ENCODE measurements at regions not wholly inside any gene's neighbourhood (a gene's known extent, or its start where the extent isn't known, plus 50 kb on each side); places are given as distances from the start of the nearest gene placed in this dataset.

DNA sequence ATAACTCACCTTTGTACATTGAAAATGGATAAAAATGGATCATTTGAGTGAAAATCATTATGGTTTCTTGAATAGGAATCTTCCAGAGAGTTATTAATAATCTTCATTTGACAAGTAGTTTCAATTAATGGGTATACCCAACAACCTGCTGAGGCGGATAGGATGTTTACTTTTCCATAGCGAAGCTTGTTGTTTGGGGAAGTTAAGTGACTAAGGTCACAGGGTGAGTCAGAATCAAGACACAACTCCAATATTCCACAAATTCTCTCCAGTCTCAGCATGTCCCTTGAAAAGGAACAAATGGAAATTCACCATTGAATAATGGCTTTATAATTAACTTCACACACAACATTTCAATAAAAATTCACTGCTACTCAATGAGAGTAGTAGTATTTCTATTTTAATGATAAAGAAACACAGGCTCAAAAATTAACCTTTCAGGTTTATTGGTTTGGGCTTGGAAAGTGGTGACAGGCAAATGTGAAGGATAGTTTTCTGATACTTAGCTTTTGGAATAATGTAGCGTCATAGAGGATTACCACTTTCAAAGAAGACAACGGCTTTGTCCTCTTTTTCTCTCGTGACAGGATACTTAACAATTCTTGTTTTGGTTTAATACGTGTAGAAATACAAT, 211.3 kb downstream of the GPD2 start:
- no peak for DNase-seq (ENCODE audit: low read depth in 2 of 3, low spot score in 1 of 3)

DNA sequence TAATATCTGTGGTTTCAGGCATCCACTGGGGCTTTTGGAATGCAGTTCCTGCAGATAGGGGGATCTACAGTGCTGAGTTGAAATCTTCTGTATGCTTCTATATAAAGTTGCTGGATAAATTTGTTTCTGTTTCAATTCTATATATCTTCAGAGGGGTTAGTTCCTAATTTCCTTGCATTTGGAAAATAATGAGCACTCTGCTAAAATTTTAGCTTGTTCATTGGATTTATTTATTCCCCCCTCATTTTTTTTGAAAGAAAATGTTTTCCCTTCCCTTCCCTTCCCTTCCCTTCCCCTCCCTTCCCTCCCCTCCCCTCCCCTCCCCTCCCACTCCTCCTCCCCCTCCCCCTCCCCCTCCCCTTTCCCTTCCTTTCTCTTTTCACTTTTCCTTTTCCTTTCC, 212.3 kb downstream of the GPD2 start:
- no peak for DNase-seq (ENCODE audit: low read depth in 2 of 3, low spot score in 1 of 3)

- no peak for DNase-seq (ENCODE audit: low read depth in 2 of 3, low spot score in 1 of 3)
Observed at GRCh38 chr2:156649596-156649995, 213.4 kb downstream of the GPD2 start.

DNA sequence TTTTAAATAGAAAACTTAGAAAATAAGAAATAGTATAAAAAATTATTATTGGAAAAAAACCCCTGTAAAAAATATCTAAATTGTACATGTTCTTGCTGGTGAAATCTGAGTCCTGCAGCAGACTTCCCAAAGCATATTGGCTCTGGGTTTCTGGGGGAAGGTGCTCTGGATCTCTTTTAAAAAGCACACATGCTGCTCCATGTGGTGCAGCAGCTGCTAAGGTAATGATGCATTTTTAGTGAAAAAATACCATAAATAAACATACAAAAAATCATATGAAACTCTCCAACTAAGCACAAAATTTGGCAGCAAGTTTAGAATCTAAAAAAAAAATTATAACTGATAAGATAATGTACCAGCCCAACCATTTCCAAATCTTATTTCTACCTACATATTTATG, 216.5 kb downstream of the GPD2 start:
- DNase-seq (ENCODE audit: low read depth in 2 of 3, low spot score in 1 of 3), result no peak

- no peak for DNase-seq (ENCODE audit: low read depth in 2 of 3, low spot score in 1 of 3)
Observed at GRCh38 chr2:156653675-156654074, 217.5 kb downstream of the GPD2 start.

GRCh38 chr2:156657809-156658208, 221.6 kb downstream of the GPD2 start:
- no peak for DNase-seq (ENCODE audit: low read depth in 2 of 3, low spot score in 1 of 3)

- DNase-seq (ENCODE audit: low read depth in 2 of 3, low spot score in 1 of 3), result no peak
Observed at GRCh38 chr2:156659694-156660093, 223.5 kb downstream of the GPD2 start.

GRCh38 chr2:156663757-156664409, 227.7 kb downstream of the GPD2 start:
- DNase-seq (ENCODE audit: low read depth in 2 of 3, low spot score in 1 of 3), result no peak

- no peak for DNase-seq (ENCODE audit: low read depth in 2 of 3, low spot score in 1 of 3)
Observed at GRCh38 chr2:156666130-156666785, 230.1 kb downstream of the GPD2 start.

- DNase-seq (ENCODE audit: low read depth in 2 of 3, low spot score in 1 of 3), result no peak
Observed at GRCh38 chr2:156670104-156670503, 233.9 kb downstream of the GPD2 start.

- no peak for DNase-seq (ENCODE audit: low read depth in 2 of 3, low spot score in 1 of 3)
Observed at GRCh38 chr2:156671706-156672361, 235.7 kb downstream of the GPD2 start.

- DNase-seq (ENCODE audit: low read depth in 2 of 3, low spot score in 1 of 3), result no peak
Observed at GRCh38 chr2:156672556-156673332, 236.6 kb downstream of the GPD2 start.

DNA sequence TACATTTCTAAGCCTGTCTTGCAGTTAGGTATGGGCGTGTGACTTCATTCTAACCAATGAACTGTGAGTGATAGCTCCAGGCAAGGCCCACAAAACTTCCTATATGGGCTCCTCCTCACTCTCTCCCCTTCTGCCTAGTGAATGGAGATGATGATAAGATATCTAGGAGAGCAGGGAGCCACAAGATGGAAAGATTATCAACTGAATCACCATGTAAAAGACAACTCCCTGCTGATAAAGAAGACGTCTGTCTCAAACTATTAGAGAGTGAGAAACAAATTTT, 237.1 kb downstream of the GPD2 start:
- DNase-seq (ENCODE audit: low read depth in 2 of 3, low spot score in 1 of 3), result no peak

DNA sequence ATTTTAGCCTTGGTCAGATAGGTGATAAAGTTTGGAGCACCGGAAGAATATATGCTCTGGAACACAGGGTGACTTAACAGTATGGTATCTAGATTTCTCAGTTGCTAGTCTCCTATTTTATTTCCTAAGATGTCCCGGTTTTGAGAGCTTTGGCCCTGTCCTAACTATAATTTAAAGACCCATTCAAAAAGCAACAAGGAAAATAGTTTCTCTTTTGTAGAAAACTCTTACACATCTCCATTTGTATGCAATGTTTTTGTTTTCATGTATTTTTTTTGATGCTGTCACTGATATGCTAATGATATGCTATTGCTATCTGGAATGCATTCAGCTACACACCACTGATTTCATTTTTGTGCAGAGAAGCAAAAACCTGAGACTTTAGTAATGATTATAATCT, 237.8 kb downstream of the GPD2 start:
- DNase-seq (ENCODE audit: low read depth in 2 of 3, low spot score in 1 of 3), result no peak

GRCh38 chr2:156675896-156676295, 239.7 kb downstream of the GPD2 start:
- no peak for DNase-seq (ENCODE audit: low read depth in 2 of 3, low spot score in 1 of 3)

DNA sequence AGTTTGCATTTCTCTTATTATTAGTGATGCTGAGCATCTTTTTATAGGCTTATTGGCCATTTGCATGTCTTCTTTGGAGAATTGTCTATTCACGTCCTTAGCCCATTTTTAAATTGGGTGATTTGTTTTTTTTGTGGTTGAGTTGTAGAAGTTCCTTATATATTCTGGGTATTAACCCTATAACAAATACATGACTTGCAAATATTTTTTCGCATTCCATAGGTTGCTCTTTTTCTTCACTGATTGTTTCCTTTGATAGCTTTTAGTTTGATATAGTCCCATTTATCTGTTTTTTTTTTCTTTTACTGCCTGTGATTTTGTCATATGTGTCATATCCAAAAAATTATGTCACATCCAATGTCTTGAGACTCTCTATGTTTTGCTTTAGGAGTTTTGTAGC, 243.6 kb downstream of the GPD2 start:
- no peak for DNase-seq (ENCODE audit: low read depth in 2 of 3, low spot score in 1 of 3)

DNA sequence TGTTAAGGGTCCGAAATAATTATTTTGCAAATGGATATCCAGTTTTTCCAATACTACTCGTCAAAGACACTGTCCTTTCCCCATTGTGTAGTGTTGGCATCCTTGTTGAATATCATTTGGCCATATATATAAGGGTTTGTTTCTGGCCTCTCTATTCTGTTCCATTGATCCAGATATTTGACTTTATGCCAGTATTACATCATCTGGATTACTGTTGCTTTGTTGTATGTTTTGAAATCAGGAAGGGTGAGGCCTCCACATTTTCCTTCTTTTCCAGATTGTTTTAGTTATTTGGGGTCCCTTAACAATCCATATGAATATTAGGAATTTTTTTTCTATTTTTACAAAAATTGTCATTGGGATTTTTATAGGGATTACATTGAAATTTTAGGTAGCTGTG, 244.1 kb downstream of the GPD2 start:
- DNase-seq (ENCODE audit: low read depth in 2 of 3, low spot score in 1 of 3), result no peak

- DNase-seq (ENCODE audit: low read depth in 2 of 3, low spot score in 1 of 3), result no peak
Observed at GRCh38 chr2:156687126-156687525, 250.9 kb downstream of the GPD2 start.

DNA sequence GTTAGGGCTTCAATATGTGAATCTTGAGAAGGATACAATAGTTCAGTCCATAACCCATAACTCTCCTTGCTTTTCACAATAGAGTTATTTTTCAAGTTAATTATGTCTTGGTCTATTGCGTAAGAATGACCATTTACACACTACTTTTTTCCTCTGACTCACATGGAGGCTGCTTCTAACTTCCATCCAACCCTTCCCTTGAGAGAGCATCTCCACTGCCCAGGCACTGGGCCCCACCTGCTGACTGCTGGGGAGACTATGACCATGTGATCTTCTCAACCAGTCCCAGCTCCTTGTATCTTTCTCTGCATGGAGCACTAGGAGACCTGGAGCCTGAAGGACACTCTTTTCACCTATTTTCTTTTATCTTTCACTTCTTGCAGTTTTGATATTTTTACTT, 251.5 kb downstream of the GPD2 start:
- no peak for DNase-seq (ENCODE audit: low read depth in 2 of 3, low spot score in 1 of 3)

GRCh38 chr2:156689939-156690338, 253.8 kb downstream of the GPD2 start:
- DNase-seq (ENCODE audit: low read depth in 2 of 3, low spot score in 1 of 3), result no peak

DNA sequence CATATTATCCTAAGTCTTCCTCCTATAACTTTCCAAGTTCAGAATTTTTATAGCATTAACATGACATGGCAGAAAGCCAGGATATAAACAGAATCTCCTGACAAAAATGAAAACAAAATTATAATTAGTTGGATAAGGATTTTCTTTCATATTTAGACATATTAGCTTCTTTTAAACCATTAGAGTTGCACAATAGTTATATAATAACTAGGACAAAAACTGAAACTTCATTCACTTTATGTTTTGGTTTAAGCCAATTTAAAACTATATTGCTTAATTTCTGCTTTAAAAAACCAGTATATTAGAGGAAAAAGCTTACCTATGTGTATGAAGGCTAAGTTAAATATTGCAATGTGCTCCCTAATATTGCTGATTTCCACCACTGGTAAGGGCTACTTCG, 254.8 kb downstream of the GPD2 start:
- no peak for DNase-seq (ENCODE audit: low read depth in 2 of 3, low spot score in 1 of 3)

- DNase-seq (ENCODE audit: low read depth in 2 of 3, low spot score in 1 of 3), result no peak
Observed at GRCh38 chr2:156695020-156695419, 258.8 kb downstream of the GPD2 start.
